ENCODE measurements at regions not wholly inside any gene's neighbourhood (a gene's known extent, or its start where the extent isn't known, plus 50 kb on each side); places are given as distances from the start of the nearest gene placed in this dataset.

DNA sequence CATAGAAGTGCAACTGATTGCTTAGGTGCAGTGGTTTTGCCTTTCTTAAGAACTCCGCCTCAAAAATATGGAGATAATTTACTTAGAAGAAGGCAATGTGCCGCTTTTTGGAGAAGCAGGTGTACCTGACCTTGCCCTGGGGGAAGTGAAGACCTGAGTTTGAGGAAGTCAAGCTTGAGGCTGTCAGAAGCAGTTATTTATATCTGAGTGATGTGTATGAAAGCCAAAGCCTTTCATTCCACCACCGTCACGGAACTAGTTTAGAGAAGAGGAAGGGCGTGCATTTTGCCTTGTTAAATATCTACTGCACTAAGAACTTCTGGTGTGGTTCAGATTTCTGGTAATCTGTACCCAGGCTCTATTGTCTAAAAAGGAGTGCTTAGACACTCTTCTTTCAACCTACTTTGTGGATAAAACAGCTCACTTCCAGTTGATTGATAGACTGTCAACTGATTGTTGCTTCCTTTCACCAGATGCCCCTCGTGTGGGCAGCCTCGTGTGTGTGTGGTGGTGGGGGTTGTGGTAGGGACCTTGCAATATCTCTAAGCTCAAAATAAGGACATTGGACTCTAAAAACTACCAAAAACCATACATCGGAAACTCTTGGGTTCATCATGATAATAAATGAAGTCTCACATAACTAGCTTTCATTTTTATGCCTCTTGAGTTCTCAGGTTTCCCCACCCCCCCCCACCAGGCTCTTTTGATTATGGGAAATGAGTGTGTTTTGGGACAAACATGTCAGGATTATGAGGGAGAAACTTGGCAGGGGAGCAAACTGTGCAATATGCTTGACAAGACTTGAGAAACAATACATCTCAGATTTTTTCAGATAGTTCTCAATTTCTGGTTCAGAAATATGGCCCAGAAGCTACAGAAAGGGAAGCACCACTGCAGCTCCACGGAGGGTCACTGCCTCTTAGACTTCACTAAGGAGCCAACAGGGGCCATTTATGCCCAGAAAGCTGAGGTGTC lies 78.6 kb downstream of the ARF6 start:
- peak; percentile 72 for DNase-seq

DNA sequence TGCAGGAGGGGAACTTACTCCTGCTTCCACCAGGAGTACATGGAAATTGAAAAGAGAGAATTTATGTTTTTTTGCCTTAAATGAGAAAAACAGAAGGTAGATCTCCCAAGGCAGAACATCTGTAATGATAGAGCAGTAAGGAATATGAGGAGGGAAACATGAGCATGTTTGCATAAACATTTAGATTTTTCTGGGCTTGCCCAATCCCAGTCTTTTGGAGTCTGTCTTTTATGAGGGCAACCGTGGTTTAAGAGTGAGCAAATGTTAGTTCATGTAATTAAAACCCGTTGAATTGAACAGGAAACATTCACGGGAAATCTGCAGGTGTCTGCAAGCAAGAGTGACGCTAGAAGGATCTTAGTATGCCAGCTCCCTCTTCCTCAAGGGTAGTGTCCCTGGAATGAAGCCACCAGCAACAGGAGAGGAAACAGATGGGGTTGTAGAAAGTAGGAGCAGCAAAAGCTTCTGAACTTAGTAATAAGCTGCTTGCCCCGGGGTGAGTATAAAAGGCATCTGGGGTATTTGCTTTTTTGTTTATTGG lies 79.3 kb downstream of the ARF6 start:
- peak; percentile 26 for DNase-seq

DNA sequence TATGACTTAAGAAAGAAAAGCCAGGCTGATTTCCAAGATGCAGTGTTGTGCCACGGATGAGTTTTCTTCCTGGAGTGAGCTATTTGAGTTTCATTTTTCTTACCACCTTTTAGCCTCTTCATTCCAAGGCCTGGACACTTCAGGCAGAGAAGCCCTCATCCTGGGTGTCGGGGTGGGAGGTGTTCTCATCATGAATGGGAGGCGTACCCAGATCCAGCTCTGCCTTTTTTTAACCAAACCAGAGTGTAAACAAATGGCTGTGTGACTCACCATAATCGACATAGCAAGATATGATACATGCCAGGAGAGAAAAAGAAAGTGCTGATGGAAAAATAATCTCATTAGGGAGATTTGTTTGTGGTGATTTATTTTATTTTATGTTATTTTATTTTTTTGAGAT lies 79.9 kb downstream of the ARF6 start:
- DNase-seq: peak; percentile 75

DNA sequence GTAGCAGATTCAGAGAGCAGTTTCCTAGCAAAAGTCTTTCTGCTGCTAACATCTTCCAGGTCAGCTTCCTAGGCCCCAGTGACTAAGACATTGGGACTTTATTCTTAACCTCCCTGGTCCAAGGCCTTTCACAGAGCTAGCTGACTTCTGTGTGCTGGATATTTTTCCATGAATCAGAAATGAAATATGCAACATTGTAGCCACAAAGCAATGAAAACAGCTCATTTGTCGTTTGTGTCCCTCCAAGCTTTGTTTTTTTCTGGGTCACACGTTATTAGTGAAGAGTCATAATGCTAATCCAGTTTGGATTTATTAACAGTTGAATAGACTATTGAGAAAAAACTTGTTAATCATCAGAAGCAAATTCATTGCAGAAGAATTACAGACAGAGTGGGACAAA lies 82.4 kb downstream of the ARF6 start:
- DNase-seq: no peak

DNA sequence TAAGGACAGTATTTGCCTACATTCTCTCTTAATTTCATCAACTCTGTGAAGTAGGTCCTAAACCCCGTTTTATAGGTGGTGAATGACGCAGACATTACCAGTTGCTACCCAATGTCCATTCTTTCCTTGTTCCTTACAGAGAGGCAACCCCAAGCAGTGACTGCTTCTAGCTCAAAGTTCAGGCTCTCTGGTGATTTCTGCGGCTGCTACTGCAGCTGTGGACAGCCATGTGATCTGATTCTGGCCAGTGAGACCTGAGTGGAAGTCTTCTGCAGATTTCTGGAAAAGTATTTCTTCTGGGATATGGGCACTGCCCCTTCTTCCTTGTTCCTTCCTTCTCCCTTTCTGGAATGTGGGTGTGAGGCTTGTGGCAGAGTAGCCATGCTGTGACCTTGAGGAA lies 82.9 kb downstream of the ARF6 start:
- no peak for DNase-seq

DNA sequence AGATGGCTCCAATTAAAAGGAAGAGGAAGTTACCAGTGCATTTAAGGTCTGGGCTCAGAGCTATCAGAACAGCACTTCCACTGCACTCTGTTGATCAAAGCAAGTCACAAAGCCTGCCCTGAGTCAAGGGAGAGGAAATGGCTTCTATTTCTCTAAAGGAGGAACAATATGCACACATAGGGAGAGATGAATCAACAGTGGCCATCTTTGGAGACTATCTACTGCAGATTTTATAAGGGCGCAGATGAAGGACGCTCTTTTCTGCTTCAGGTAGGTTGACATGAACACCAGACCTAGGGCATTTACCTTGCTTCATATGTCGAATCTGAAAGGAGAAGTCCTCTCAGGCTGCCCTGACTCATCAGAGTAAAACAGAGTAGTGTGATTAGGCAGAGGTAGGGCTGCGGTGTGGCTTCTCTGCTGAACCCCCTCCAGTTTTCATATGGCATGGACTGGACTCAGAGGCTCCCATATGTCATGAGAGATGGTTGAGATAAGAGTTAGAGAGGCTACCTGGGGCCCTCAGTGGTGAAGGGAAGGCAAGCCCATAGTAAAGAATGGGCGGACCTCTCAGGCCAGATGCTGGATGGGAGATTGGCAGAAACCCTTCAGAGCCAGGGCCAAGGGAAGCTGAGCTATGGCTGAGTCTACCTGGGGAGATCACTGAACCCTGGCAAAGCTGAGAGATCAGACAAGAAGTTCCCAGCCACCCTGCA lies 84.4 kb downstream of the ARF6 start:
- DNase-seq: peak; percentile 62

DNA sequence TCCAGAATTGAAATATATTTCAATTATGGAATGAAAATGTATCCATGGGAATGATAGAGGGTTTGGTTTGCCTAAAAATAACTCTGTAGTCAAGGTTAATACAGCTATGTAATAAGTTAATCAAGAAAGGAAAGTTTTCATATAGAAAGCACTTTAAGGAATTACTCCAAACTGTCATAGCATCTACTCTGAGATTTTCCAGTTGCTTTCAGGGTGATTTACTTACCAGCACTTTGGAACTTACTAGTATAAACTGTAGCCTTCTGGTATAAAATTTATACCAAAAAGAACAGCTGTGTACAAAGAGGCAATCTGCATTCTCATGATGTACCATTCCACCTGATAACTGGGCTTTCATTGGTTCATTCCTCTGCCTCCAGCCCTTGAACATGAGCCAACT lies 87.1 kb downstream of the ARF6 start:
- no peak for DNase-seq

DNA sequence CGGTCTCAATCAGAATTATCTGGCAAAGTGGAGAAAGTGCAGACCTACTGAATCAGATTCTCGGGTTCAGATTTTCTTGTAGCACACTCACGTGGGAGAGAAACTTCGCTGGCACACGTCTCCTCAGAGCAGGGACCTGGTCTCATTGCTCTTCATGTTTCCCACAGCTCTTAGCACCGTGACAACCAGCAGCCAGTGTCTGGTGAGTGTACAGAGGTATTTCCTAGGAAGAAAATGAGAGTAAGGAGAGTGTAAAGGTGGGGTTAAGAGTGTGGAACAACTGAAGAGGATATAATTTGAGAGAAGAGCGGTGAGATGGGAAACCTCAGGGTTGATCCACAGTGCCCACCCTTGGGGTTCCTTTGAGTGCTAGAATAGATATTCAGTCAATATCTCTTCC lies 89.2 kb downstream of the ARF6 start:
- DNase-seq: no peak

DNA sequence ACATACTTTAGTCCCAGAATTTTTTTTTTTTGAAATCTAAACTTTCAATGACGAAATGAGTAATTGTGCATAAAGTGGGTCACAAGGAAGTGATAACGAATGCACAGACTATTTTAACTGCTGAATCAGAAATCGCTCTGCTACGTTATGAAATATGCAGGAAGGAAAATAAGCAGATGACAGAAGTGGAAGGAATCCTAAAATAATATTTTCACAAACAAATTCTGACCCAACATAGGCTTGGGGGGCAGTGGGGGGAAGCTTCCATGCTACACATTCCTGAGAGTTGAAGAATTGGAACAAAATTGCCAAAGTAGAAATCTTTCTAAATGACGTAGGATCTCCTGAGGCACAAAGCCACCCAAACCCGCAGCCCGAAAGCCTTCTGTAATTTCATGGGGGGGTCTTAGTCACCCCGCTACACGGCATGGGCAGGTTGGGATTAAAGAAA lies 89.6 kb downstream of the ARF6 start:
- DNase-seq: no peak

DNA sequence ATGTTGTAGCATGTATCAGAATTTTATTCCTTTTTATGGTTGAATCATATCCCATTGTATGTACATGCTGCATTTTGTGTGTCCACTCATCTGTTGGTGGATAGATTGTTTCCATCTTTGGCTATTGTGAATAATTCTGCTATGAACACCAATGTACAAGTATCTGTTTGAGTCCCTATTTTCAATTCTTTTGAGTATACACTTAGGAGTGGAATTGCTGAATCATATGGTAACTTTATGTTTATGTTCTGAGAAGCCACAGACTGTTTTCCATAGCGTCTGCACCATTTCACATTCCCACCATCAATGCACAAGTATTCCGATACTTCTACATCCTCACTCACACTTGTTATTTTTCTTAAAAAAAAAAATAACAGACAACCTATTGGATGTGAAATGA lies 91.5 kb downstream of the ARF6 start:
- DNase-seq: peak; percentile 77

DNA sequence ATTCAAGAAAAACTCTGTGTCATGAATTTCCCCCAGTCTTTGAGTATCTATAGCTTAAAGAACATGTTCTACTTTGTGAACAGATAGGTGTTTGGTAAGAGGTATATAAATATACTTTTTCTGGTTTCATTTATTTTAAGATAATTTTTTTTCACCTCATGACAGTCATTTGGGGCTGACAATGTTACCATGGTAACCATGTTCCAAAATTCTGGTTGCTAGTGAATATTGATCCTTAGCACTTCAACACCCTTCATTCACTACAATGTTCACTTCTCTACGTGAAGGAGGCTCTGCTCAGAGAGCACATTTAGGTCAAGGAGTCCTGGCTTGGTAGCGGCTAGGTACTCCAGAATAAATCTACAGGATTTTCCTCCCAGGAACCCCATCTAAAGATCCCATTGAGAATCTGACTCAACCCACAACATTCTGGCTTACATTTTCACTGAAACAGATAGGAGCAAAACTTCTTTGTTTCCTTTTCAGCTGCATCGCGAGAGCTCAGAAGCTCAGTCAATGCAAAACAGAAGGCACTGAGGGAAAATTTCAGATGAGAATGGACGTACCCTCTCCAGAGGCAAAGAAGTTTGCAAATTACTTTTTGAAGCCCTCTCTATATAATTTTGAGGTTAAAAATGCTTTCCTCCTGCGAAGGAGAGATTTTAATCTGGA lies 93.6 kb downstream of the ARF6 start:
- peak; percentile 39 for DNase-seq

DNA sequence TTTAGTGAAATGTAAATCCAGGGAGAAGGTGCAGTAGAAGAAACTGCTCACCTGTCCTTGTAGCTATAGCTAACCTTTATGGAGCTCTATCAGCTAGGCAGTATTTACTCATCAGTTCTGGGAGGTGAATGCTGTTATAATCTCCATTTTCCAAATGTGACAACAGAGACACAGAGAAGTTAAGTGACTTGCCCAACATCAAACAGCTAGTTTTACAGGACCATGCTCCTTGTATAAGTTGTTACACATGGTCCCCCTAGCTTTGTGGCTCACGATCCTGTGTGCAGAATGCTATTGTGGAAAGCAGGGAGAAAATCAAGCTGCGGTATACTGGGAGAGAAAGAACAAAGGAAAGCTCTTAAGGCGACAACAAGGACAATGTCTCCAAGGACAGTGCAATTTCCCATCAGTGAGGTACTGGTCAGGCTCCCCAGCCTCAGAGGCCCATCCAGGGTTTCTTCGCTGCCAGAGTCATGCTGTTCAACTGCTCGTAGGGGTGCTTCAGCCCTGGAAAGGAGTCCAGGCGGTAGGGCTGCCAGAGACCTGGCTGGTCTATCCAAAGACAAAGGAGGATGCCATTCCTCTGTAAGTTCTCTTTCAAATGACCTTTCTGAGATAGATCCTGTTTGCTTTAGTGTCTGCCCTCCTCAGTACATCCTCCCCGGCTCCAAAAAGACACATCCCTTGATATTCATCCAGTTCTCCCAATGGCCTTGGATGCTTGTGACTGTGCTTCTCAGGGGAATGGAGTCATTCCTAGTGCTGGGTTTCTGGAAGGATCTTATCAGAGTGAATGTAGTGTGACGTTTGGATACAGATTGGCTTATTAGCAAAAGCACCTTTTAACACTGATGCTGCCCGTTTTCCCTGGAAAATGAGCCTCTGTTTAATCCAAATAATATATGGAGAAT lies 95.5 kb downstream of the ARF6 start:
- no peak for DNase-seq

DNA sequence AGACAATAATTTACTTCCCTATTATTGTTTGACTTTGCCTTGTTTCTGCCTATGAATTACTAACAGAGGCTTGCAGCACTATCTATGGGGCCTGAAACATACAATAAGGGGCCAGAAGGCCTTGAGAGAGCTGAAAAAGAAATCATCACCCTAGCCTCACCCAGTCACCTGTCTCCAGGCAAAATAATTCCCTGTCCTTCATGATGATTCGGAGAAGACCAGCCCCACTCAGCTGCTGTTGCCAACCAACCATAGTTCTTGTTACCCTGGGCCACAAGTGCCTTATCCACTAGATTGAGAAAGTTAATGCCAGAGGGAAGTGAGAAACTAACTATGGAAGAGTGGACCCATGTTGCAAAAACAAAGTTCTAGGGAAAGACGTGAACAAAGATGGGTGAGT lies 97.1 kb downstream of the ARF6 start:
- DNase-seq: no peak

DNA sequence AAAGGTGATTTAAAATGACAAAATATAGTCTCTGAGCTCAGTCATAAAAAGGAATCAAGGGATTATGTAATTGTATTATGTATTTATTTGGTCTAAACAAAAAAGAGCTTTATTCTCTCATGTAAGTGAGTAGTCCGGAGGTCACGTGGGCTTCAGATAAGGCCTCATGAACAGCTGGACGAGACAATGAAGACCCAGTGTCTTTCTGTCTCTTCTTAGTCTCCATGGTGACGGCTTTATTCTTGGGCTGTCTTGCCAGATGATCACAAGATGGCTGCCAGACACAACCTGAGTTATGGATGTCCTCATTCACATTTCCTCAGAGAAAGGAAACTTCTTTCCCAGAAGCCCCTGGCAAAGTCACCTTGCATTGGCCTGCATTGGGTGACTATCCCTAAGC lies 98.6 kb downstream of the ARF6 start:
- no peak for DNase-seq

DNA sequence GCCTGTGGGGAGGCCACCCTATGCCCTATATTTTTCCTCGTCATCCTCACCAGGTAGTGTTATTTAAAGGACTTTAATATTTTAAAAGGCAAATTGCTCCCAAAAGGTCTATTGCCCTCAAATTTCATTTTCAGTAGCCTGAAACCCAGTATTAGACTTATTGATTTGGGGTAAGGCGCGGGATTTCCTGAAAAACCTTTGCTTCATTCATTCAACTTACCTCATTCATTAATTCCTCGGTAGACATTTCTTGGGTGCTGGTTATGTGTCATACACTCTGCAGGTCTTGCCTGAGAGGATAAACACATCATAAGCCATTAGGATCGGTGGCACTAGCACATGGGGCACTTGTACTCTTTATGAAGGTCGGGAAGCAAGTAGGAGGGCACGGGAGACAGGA lies 99.2 kb downstream of the ARF6 start:
- no peak for DNase-seq

DNA sequence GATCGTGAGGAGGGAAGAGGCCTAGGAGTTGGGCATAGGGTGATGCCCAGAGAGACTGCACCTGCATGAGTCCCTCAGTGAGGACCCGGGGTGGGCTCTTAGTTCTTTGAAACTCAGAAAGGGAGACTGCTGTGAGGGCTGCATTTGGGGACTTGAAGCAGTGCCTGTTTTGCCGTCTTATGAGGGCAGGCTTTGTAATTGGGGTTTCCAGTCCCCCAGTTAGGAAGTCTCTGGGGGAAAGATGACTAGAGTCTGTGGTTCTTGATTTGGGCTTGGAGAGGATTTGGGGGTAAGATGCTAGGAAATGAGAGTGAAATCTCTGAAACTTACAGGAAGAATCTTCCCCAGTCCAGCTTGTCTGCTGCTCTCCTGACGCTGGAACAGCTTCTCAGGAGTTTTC lies 99.6 kb downstream of the ARF6 start:
- DNase-seq: no peak

DNA sequence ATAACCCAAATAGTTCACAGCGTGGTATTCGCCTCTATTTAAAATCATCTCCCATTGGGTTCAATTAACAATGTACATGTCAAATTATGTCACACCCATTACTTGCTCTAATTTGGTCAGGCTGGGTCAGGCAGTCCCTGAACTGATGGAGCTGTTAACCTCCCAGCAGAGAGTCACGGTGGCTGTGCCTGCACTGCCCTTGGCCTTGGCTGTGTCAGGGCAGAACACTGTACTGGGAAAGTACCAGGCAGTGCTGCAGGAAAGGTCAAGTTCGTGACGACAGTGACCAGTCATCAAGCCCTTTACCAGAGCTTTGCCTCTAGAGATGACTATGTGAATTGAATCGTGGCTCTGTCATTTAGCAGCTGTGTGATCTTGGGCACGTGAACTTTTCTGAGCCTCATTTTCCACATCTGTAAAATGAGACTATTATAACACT lies 100.0 kb downstream of the ARF6 start:
- DNase-seq: peak; percentile 71

DNA sequence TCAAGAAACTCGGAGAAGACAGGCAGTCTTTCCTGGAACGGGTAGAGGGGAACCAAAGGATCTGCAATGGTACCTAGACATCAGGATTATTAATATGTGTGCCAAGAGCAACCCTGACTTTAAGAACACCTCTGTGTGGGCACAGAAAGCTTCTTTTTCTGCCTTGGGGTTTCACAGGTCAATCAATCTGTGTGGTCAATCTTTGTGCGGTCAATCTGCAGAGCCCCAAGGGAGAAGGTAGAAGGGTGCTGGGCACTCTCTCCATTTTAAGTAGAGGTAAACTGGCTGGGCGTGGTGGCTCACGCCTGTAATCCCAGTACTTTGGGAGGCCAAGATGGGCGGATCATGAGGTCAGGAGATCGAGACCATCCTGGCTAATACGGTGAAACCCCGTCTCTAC lies 100.7 kb downstream of the ARF6 start:
- DNase-seq: no peak

DNA sequence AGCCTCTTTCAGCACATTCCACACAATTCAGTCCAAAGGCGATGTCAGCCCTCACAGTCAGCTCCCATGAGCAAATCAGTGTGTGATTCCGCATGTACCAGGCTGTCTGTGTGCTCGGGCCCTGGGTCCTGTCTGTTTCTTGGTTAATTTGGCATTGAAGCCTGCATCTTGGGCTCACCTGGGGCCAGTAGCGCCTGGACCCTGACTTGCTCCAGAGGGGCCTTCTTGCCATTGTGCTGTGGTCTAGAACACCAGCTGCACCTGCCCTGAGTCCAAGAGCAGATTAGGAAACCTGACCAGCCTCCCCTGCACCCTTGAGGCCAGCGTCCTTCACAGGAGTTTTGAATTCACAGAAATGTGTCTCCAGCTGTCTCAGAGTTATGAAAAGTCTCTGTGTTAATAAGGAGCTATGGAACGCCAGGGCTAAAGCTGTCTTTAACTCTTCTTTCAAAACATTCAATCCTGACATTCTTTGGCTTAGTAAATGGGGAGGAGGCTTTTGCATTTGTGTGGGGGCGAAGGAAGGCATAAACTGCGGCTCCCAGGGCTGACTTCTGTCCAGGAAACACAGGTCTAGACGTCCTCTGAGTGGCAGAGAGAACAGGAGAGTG lies 102.2 kb downstream of the ARF6 start:
- DNase-seq: no peak

DNA sequence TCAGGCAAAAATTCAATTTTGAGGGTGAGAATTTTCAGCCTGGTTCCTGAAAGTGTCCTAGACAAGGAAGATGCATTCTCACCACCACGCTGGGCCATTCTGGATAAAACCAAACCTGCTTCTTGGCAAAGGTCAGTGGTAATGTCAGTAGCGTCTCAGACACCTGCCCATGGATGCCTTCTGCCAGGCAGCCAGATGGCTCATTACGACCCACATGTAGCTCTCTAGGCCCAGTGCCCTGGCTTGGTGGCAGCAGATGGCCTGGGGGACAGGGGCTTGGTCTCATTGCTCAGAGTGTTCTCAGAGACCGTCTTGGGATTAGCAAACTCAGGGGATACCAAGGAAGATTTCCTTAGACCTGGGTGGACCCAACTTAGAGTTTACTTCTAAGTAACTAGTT lies 105.1 kb downstream of the ARF6 start:
- no peak for DNase-seq

DNA sequence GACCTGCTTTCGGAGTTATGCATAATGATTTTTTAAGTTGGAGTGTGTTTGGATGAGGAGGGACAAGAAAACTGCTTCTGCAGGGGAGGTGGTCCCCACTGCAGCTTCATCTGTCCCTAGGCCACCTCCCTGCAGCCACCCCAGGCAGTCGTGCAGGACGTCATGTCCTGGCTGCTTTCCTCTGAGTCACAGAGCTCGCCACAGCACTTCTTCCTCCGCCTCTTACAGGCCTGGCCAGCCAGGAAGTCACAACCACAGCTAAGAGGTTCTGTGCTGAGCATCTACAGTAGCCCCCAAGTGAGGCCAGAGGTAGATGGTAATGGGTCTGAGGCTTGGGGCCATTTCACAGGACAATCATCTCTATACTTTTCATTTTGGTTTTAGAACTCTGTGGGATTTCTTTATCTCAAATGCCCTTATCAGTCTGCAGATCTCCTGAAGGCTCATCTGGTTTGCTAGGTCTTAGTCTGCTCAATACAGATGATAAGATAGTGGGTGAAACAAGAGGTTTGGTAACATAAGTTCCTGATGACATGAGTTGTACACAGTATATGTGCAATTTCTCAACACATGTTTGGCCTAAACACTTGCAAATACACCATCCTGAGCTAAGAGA lies 106.4 kb downstream of the ARF6 start:
- peak; percentile 96 for DNase-seq

Data from activated CD4-positive, alpha-beta T cell treated with anti-CD3 and anti-CD28 coated beads, Interleukin-2, amount 50 U/mL, for 16 hours (primary cell).